ENCODE measurements at regions not wholly inside any gene's neighbourhood (a gene's known extent, or its start where the extent isn't known, plus 50 kb on each side); places are given as distances from the start of the nearest gene placed in this dataset.

DNA sequence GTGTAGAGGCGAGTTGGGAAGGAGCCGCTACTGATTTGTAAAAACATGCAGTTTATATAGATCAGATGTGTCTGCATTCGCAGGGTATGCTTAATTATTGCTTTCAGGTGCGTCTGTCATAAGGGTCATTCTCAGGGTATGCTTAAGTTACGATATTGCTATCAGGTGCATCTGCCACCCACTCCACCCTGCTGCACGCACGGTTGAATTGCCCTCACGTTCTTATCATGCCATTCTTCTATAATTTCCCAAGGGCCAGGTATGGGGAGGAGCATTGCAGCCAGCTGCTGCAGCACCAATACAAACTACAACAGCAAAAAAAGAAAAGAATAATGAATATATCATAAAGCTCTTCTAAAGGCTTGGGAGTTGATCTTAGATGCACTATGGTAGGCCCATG is 230.0 kb downstream of the KBTBD8 start:
- ChIA-PET POLR2A (no interaction called here), CTCF (no interaction called here)
- Histone ChIP-seq H3K36me3 (replicated peaks in 1 of 2; ENCODE audit: control extremely low read depth in 1 of 2, control insufficient read depth in 1 of 2, extremely low read depth in 1 of 2, insufficient read depth in 2 of 2, low read length in 1 of 2) (no peaks in the 10 kb centered on the region), H4K20me1 (ENCODE audit: control insufficient read depth, insufficient read depth, low read length, poor library complexity, severe bottlenecking) (no peaks in the 10 kb centered on the region), H3K4me2 (replicated peaks; ENCODE audit: low read depth, low read length, poor library complexity, severe bottlenecking) (no peak overlapping the region), H3K27ac (ENCODE audit: low read length in 2 of 2) (no peak overlapping the region), H3K4me1 (ENCODE audit: control insufficient read depth in 2 of 2, insufficient read depth in 2 of 2, low read length in 2 of 2) (no peaks in the 10 kb centered on the region), H3K27me3 (replicated peaks in 1 of 4; ENCODE audit: control extremely low read depth in 1 of 4, control insufficient read depth in 3 of 4, insufficient read depth in 4 of 4, low read length in 3 of 4) (no peaks in the 10 kb centered on the region), H2AFZ (ENCODE audit: insufficient read depth, low read depth, low read length, poor library complexity, severe bottlenecking) (no peak overlapping the region), H3K79me2 (ENCODE audit: control insufficient read depth, insufficient read depth, low read length) (no peaks in the 10 kb centered on the region), H3K4me3 (ENCODE audit: control extremely low read depth in 1 of 5, extremely low read depth in 1 of 5, insufficient read depth in 1 of 5, low read depth in 2 of 5, low read length in 4 of 5) (no peak overlapping the region), H3K9me3 (ENCODE audit: control extremely low read depth in 1 of 3, control insufficient read depth in 2 of 3, insufficient read depth in 1 of 3, low read length in 2 of 3) (no peaks in the 10 kb centered on the region), H3K9ac (ENCODE audit: low read length) (no peak overlapping the region)
- no peak for DNase-seq
- no peaks in the 10 kb centered on the region for H3K4me1 Mint-ChIP-seq
- 93% methylated on average over 5 of the region's 8 CpGs for WGBS (ENCODE audit: insufficient coverage)
- no peak overlapping the region for H3K4me3 Mint-ChIP-seq
- no peak for TF ChIP-seq EZH2 (IDR thresholded peaks at IDR 0.05; ENCODE audit: borderline replicate concordance, insufficient read depth, low read depth, low read length, poor library complexity, severe bottlenecking)
- TF ChIP-seq, protein P1, sequence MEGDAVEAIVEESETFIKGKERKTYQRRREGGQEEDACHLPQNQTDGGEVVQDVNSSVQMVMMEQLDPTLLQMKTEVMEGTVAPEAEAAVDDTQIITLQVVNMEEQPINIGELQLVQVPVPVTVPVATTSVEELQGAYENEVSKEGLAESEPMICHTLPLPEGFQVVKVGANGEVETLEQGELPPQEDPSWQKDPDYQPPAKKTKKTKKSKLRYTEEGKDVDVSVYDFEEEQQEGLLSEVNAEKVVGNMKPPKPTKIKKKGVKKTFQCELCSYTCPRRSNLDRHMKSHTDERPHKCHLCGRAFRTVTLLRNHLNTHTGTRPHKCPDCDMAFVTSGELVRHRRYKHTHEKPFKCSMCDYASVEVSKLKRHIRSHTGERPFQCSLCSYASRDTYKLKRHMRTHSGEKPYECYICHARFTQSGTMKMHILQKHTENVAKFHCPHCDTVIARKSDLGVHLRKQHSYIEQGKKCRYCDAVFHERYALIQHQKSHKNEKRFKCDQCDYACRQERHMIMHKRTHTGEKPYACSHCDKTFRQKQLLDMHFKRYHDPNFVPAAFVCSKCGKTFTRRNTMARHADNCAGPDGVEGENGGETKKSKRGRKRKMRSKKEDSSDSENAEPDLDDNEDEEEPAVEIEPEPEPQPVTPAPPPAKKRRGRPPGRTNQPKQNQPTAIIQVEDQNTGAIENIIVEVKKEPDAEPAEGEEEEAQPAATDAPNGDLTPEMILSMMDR (IDR thresholded peaks at IDR 0.05) = no peak
- ATAC-seq (ENCODE audit: low read depth) = no peak
- no peak overlapping the region for H3K27ac Mint-ChIP-seq
- H3K9me3 Mint-ChIP-seq (ENCODE audit: insufficient read depth) = no peaks in the 10 kb centered on the region
- intact Hi-C loops (cut with micrococcal nuclease) = no loop called here
- H3K27me3 Mint-ChIP-seq = peaks cover 2% of the 10 kb centered on the region

DNA sequence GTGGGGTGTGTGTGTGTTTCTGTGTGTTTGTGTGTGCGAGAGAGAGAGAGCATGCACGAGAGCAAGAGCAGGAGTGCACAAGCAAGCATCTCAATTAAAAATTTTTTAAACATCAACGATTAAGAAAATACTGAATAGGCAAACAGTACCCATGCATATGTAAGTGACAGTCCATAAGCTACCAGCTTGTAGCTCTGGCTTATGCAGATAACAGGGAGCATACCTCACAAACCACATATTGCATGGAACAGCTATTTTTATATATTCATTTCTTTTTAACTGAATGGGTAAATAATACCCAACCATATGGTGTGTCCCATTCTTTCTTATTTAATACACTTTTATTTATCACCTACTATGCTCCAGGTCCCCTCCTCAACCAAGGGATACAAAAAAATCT is 234.5 kb downstream of the KBTBD8 start:
- no peak overlapping the region for H3K27ac Mint-ChIP-seq
- Histone ChIP-seq H3K4me3 (ENCODE audit: control extremely low read depth in 1 of 5, extremely low read depth in 1 of 5, insufficient read depth in 1 of 5, low read depth in 2 of 5, low read length in 4 of 5) (no peak overlapping the region), H3K79me2 (ENCODE audit: control insufficient read depth, insufficient read depth, low read length) (no peaks in the 10 kb centered on the region), H3K27ac (ENCODE audit: low read length in 2 of 2) (no peak overlapping the region), H2AFZ (ENCODE audit: insufficient read depth, low read depth, low read length, poor library complexity, severe bottlenecking) (no peak overlapping the region), H3K4me2 (replicated peaks; ENCODE audit: low read depth, low read length, poor library complexity, severe bottlenecking) (no peak overlapping the region), H3K9ac (ENCODE audit: low read length) (no peak overlapping the region), H3K27me3 (replicated peaks in 1 of 4; ENCODE audit: control extremely low read depth in 1 of 4, control insufficient read depth in 3 of 4, insufficient read depth in 4 of 4, low read length in 3 of 4) (peaks cover 0 to 1% (median 0%) of the 10 kb centered on the region in 4 experiments), H3K4me1 (ENCODE audit: control insufficient read depth in 2 of 2, insufficient read depth in 2 of 2, low read length in 2 of 2) (no peaks in the 10 kb centered on the region), H4K20me1 (ENCODE audit: control insufficient read depth, insufficient read depth, low read length, poor library complexity, severe bottlenecking) (no peaks in the 10 kb centered on the region), H3K9me3 (ENCODE audit: control extremely low read depth in 1 of 3, control insufficient read depth in 2 of 3, insufficient read depth in 1 of 3, low read length in 2 of 3) (no peaks in the 10 kb centered on the region), H3K36me3 (replicated peaks in 1 of 2; ENCODE audit: control extremely low read depth in 1 of 2, control insufficient read depth in 1 of 2, extremely low read depth in 1 of 2, insufficient read depth in 2 of 2, low read length in 1 of 2) (no peaks in the 10 kb centered on the region)
- ChIA-PET POLR2A (no interaction called here), CTCF (no interaction called here)
- ATAC-seq (ENCODE audit: low read depth) (no peak), DNase-seq (no peak)
- no peak for TF ChIP-seq EZH2 (IDR thresholded peaks at IDR 0.05; ENCODE audit: borderline replicate concordance, insufficient read depth, low read depth, low read length, poor library complexity, severe bottlenecking)
- TF ChIP-seq, protein P1 (IDR thresholded peaks at IDR 0.05) = no peak
- peaks cover 2% of the 10 kb centered on the region for H3K27me3 Mint-ChIP-seq
- WGBS (ENCODE audit: insufficient coverage) = no CpG with 5 or more reads among the region's 3 CpGs
- no peaks in the 10 kb centered on the region for H3K9me3 Mint-ChIP-seq (ENCODE audit: insufficient read depth)
- H3K4me1 Mint-ChIP-seq = no peaks in the 10 kb centered on the region
- intact Hi-C loops (cut with micrococcal nuclease) = no loop called here
- no peak overlapping the region for H3K4me3 Mint-ChIP-seq
